ENCODE measurements at regions not wholly inside any gene's neighbourhood (a gene's known extent, or its start where the extent isn't known, plus 50 kb on each side); places are given as distances from the start of the nearest gene placed in this dataset.

- no peaks in the 10 kb centered on the region for H3K9me3 ChIP-seq (ENCODE audit: low read depth)
- no peak overlapping the region for H3K27ac ChIP-seq
- Mint-ChIP-seq H3K4me1 (peaks cover 12% of the 10 kb centered on the region), H3K27me3 (ENCODE audit: insufficient read depth, low read depth) (no peaks in the 10 kb centered on the region), H3K27ac (no peak overlapping the region), H3K4me3 (no peak overlapping the region), H3K9me3 (no peaks in the 10 kb centered on the region), H3K36me3 (no peaks in the 10 kb centered on the region)
- H3K4me1 ChIP-seq = no peaks in the 10 kb centered on the region
- no peaks in the 10 kb centered on the region for H3K27me3 ChIP-seq
- TF ChIP-seq EZH2phosphoT487 (IDR thresholded peaks at IDR 0.05) (no peak), EZH2 (IDR thresholded peaks at IDR 0.05) (no peak)
- TF ChIP-seq, protein P1, sequence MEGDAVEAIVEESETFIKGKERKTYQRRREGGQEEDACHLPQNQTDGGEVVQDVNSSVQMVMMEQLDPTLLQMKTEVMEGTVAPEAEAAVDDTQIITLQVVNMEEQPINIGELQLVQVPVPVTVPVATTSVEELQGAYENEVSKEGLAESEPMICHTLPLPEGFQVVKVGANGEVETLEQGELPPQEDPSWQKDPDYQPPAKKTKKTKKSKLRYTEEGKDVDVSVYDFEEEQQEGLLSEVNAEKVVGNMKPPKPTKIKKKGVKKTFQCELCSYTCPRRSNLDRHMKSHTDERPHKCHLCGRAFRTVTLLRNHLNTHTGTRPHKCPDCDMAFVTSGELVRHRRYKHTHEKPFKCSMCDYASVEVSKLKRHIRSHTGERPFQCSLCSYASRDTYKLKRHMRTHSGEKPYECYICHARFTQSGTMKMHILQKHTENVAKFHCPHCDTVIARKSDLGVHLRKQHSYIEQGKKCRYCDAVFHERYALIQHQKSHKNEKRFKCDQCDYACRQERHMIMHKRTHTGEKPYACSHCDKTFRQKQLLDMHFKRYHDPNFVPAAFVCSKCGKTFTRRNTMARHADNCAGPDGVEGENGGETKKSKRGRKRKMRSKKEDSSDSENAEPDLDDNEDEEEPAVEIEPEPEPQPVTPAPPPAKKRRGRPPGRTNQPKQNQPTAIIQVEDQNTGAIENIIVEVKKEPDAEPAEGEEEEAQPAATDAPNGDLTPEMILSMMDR (IDR thresholded peaks at IDR 0.05) = no peak
- no peak for DNase-seq (ENCODE audit: low spot score)
- no peak overlapping the region for H3K4me2 ChIP-seq
- H4K20me1 ChIP-seq (ENCODE audit: low read depth) = no peaks in the 10 kb centered on the region
- H3K79me2 ChIP-seq (ENCODE audit: low read depth) = no peaks in the 10 kb centered on the region
- H3K36me3 ChIP-seq = no peaks in the 10 kb centered on the region
- no peak overlapping the region for H3K9ac ChIP-seq
- no peak overlapping the region for H2AFZ ChIP-seq (replicated peaks)
- H3F3A ChIP-seq (ENCODE audit: low read depth) = no peaks in the 10 kb centered on the region
- no peak overlapping the region for H3K4me3 ChIP-seq
These were observed 133.0 kb upstream of the DOK5 start for GRCh38 chr20:54342258-54342920.

GRCh38 chr20:54343099-54343498 lies 132.3 kb upstream of the DOK5 start:
- DNase-seq (ENCODE audit: low spot score) = no peak
- Histone ChIP-seq H3K4me2 (no peak overlapping the region), H2AFZ (replicated peaks) (no peak overlapping the region), H3K4me3 (no peak overlapping the region), H3K9me3 (ENCODE audit: low read depth) (no peaks in the 10 kb centered on the region), H3F3A (ENCODE audit: low read depth) (no peaks in the 10 kb centered on the region), H3K9ac (no peak overlapping the region), H3K27ac (no peak overlapping the region), H3K4me1 (no peaks in the 10 kb centered on the region), H3K79me2 (ENCODE audit: low read depth) (no peaks in the 10 kb centered on the region), H3K36me3 (no peaks in the 10 kb centered on the region), H3K27me3 (no peaks in the 10 kb centered on the region), H4K20me1 (ENCODE audit: low read depth) (no peaks in the 10 kb centered on the region)
- Mint-ChIP-seq H3K9me3 (no peaks in the 10 kb centered on the region), H3K27ac (no peak overlapping the region), H3K4me1 (peaks cover 12% of the 10 kb centered on the region), H3K36me3 (no peaks in the 10 kb centered on the region), H3K27me3 (ENCODE audit: insufficient read depth, low read depth) (no peaks in the 10 kb centered on the region), H3K4me3 (no peak overlapping the region)
- TF ChIP-seq EZH2phosphoT487 (IDR thresholded peaks at IDR 0.05) (no peak), EZH2 (IDR thresholded peaks at IDR 0.05) (no peak)
- TF ChIP-seq, protein P1 (IDR thresholded peaks at IDR 0.05) = no peak

DNA sequence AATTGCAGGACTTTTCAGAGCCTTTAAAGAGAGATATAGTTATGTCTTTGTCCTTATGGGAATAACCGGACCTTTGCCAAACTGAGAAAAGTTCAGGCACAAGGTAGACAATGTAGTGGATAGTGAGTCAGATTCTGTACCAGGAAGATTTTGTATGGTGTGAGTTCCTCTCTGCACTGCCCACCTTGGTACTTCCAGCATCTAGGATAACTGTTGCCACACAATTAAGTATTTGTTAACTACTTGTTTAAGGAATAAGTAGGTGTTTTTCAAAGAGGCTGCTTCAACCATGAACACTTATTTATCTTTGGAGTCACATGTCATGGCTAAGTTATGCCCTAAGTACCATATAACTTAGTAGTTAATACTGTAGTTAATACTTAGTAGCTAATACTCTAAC lies 131.8 kb upstream of the DOK5 start:
- Histone ChIP-seq H3K4me3 (no peak overlapping the region), H3K4me1 (no peaks in the 10 kb centered on the region), H3K79me2 (ENCODE audit: low read depth) (no peaks in the 10 kb centered on the region), H3K27ac (no peak overlapping the region), H3F3A (ENCODE audit: low read depth) (no peaks in the 10 kb centered on the region), H3K27me3 (no peaks in the 10 kb centered on the region), H2AFZ (replicated peaks) (no peak overlapping the region), H4K20me1 (ENCODE audit: low read depth) (no peaks in the 10 kb centered on the region), H3K36me3 (no peaks in the 10 kb centered on the region), H3K9me3 (ENCODE audit: low read depth) (no peaks in the 10 kb centered on the region), H3K9ac (no peak overlapping the region), H3K4me2 (no peak overlapping the region)
- H3K4me1 Mint-ChIP-seq = peaks cover 12% of the 10 kb centered on the region
- no peaks in the 10 kb centered on the region for H3K27me3 Mint-ChIP-seq (ENCODE audit: insufficient read depth, low read depth)
- DNase-seq (ENCODE audit: low spot score) = no peak
- no peak overlapping the region for H3K27ac Mint-ChIP-seq
- H3K36me3 Mint-ChIP-seq = no peaks in the 10 kb centered on the region
- TF ChIP-seq, protein P1 (IDR thresholded peaks at IDR 0.05) = no peak
- no peak for TF ChIP-seq EZH2phosphoT487 (IDR thresholded peaks at IDR 0.05)
- TF ChIP-seq EZH2 (IDR thresholded peaks at IDR 0.05) = no peak
- H3K9me3 Mint-ChIP-seq = no peaks in the 10 kb centered on the region
- no peak overlapping the region for H3K4me3 Mint-ChIP-seq
